ENCODE measurements at regions not wholly inside any gene's neighbourhood (a gene's known extent, or its start where the extent isn't known, plus 50 kb on each side); places are given as distances from the start of the nearest gene placed in this dataset.
"Not testable (repeated sequence)": the region's sequence is repeated elsewhere in the genome, so short reads cannot be mapped to it uniquely, and the experiment has no call there.

DNA sequence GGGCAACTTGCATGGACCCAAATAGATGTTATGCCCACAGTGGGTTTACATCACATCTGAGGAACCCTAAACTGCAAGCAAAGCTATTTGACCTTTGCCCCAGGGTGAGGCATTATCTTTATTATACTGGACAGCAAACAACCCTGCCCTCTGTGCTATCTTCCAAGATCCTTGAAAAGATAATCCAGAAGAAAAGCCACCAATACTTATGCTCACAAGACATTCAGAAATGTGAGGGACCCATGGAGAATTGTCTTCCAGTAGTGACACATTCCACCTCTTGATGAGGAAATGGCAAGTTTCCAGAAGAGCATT is 53.0 kb upstream of the NDUFV2 start:
- H3K27ac ChIP-seq (ENCODE audit: low read depth in 1 of 2, low read length in 2 of 2) = no peak overlapping the region
- ChIA-PET POLR2A (no interaction called here), CTCF (no interaction called here)
- H3K27me3 ChIP-seq (ENCODE audit: control insufficient read depth in 1 of 2, insufficient read depth in 2 of 2, low read length in 2 of 2) = peaks cover 0 to 3% of the 10 kb centered on the region in 2 experiments
- TF ChIP-seq, protein P1, sequence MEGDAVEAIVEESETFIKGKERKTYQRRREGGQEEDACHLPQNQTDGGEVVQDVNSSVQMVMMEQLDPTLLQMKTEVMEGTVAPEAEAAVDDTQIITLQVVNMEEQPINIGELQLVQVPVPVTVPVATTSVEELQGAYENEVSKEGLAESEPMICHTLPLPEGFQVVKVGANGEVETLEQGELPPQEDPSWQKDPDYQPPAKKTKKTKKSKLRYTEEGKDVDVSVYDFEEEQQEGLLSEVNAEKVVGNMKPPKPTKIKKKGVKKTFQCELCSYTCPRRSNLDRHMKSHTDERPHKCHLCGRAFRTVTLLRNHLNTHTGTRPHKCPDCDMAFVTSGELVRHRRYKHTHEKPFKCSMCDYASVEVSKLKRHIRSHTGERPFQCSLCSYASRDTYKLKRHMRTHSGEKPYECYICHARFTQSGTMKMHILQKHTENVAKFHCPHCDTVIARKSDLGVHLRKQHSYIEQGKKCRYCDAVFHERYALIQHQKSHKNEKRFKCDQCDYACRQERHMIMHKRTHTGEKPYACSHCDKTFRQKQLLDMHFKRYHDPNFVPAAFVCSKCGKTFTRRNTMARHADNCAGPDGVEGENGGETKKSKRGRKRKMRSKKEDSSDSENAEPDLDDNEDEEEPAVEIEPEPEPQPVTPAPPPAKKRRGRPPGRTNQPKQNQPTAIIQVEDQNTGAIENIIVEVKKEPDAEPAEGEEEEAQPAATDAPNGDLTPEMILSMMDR (IDR thresholded peaks at IDR 0.05) = no peak
- H3K9me3 ChIP-seq (ENCODE audit: control insufficient read depth in 1 of 2, insufficient read depth in 1 of 2, low read length in 2 of 2) = peaks cover 6 to 12% of the 10 kb centered on the region in 2 experiments
- peaks cover 5% of the 10 kb centered on the region for H3K9me3 Mint-ChIP-seq
- H3K4me1 ChIP-seq (ENCODE audit: insufficient read depth, low read length) = no peaks in the 10 kb centered on the region
- H3K27ac Mint-ChIP-seq = no peak overlapping the region
- no peak for ATAC-seq (ENCODE audit: poor library complexity)
- no peak for DNase-seq
- H3K4me3 ChIP-seq (ENCODE audit: low read length) = no peak overlapping the region
- no peaks in the 10 kb centered on the region for H3K36me3 ChIP-seq (ENCODE audit: insufficient read depth, low read length)
- no peaks in the 10 kb centered on the region for H3K4me1 Mint-ChIP-seq (ENCODE audit: low read depth)
- peaks cover 6% of the 10 kb centered on the region for H3K27me3 Mint-ChIP-seq
- H3K36me3 Mint-ChIP-seq (ENCODE audit: low read depth) = peaks cover 4% of the 10 kb centered on the region
- intact Hi-C loops (cut with DNase I, micrococcal nuclease) = no loop called here
- no peak overlapping the region for H3K4me3 Mint-ChIP-seq

GRCh38 chr18:9050628-9051284 is 51.7 kb upstream of the NDUFV2 start:
- intact Hi-C loops (cut with DNase I, micrococcal nuclease); H3K4me3 ChIP-seq (ENCODE audit: low read length); CTCF ChIA-PET; POLR2A ChIA-PET; H3K36me3 ChIP-seq (ENCODE audit: insufficient read depth, low read length); H3K4me1 ChIP-seq (ENCODE audit: insufficient read depth, low read length); DNase-seq; H3K4me3 Mint-ChIP-seq; H3K36me3 Mint-ChIP-seq (ENCODE audit: low read depth); H3K27me3 ChIP-seq (ENCODE audit: control insufficient read depth in 1 of 2, insufficient read depth in 2 of 2, low read length in 2 of 2); H3K27me3 Mint-ChIP-seq; H3K9me3 Mint-ChIP-seq; H3K27ac ChIP-seq (ENCODE audit: low read depth in 1 of 2, low read length in 2 of 2); H3K27ac Mint-ChIP-seq; H3K4me1 Mint-ChIP-seq (ENCODE audit: low read depth); ATAC-seq (ENCODE audit: poor library complexity): not testable (repeated sequence)
- peaks cover 6 to 12% of the 10 kb centered on the region in 2 experiments for H3K9me3 ChIP-seq (ENCODE audit: control insufficient read depth in 1 of 2, insufficient read depth in 1 of 2, low read length in 2 of 2)
